ENCODE measurements at regions not wholly inside any gene's neighbourhood (a gene's known extent, or its start where the extent isn't known, plus 50 kb on each side); places are given as distances from the start of the nearest gene placed in this dataset.
A peak's percentile ranks its signal among the peaks of the same experiment; 100 is the strongest.

DNA sequence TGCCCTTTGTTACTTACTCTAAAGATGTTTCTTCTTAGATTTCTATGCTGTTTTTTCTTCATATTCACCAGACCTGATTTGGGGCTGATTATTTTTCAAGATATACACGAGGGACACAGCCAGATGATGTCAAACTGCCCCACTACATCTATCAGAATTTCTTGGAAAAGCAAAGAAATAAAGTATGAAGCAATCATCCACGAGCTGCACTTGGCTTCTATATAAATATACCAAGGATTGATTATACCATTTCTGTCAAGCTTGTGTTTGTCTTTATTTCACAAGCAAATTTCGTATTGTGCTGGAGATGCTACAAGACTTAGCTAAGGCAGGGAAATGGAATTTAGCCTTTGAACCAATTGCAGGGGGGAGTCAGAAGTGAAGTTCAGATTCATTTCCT is 715.1 kb upstream of the NR2F2 start:
- H2AFZ ChIP-seq (ENCODE audit: low read length): no peak overlapping the region
- no peak overlapping the region for H3K9ac ChIP-seq (ENCODE audit: insufficient read depth, low read length)
- no peaks in the 10 kb centered on the region for H3K4me1 ChIP-seq (ENCODE audit: control insufficient read depth, extremely low read depth, insufficient read depth, low read length)
- no peak overlapping the region for H3K27ac ChIP-seq (ENCODE audit: insufficient read depth, low read length)
- H3K36me3 ChIP-seq (ENCODE audit: control insufficient read depth, insufficient read depth, low read length): no peaks in the 10 kb centered on the region
- no peaks in the 10 kb centered on the region for H3K27me3 ChIP-seq (ENCODE audit: control insufficient read depth, insufficient read depth, low read length)
- H3K4me2 ChIP-seq (ENCODE audit: extremely low read depth, insufficient read depth, low read length): no peak overlapping the region
- no peak overlapping the region for H3K4me3 ChIP-seq (replicated peaks in 1 of 4; ENCODE audit: control extremely low read depth in 1 of 4, insufficient read depth in 1 of 4, low read depth in 3 of 4, low read length in 4 of 4)
- no peaks in the 10 kb centered on the region for H4K20me1 ChIP-seq (ENCODE audit: control insufficient read depth, extremely low read depth, insufficient read depth, low read length)
- H3K9me3 ChIP-seq (ENCODE audit: control insufficient read depth, insufficient read depth, low read depth, low read length): no peaks in the 10 kb centered on the region
- H3K79me2 ChIP-seq (ENCODE audit: control insufficient read depth, insufficient read depth, low read length): no peaks in the 10 kb centered on the region
- TF ChIP-seq, protein P1, sequence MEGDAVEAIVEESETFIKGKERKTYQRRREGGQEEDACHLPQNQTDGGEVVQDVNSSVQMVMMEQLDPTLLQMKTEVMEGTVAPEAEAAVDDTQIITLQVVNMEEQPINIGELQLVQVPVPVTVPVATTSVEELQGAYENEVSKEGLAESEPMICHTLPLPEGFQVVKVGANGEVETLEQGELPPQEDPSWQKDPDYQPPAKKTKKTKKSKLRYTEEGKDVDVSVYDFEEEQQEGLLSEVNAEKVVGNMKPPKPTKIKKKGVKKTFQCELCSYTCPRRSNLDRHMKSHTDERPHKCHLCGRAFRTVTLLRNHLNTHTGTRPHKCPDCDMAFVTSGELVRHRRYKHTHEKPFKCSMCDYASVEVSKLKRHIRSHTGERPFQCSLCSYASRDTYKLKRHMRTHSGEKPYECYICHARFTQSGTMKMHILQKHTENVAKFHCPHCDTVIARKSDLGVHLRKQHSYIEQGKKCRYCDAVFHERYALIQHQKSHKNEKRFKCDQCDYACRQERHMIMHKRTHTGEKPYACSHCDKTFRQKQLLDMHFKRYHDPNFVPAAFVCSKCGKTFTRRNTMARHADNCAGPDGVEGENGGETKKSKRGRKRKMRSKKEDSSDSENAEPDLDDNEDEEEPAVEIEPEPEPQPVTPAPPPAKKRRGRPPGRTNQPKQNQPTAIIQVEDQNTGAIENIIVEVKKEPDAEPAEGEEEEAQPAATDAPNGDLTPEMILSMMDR (conservative IDR thresholded peaks at IDR 0.05 in 1 of 2, IDR thresholded peaks at IDR 0.05 in 1 of 2; ENCODE audit: low read depth in 1 of 2, low read length in 2 of 2): no peak
- TF ChIP-seq EZH2 (IDR thresholded peaks at IDR 0.05; ENCODE audit: low read length, missing control alignments): no peak
- DNase-seq (ENCODE audit: low read depth in 2 of 2): peak in 1 of 2 donors; percentile 83

DNA sequence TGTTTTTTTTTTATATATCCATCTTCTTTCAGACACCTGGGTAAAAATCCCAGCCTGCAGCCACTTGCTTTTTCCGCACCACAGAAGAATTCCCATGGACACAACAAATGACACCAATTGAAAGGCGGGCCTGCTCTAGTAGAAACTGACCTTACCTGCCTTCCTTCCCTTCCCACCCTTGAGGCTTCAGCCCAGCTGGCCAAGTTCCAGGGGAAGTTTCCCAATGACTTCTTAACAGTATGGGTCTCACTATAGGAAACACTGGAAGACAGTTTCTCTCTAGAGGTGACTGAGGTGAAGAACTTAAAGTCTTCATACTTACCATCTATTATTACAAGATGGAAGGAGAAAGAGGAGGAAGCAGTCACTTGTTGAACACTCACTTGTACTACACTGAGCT is 714.2 kb upstream of the NR2F2 start:
- Histone ChIP-seq H3K4me2 (ENCODE audit: extremely low read depth, insufficient read depth, low read length) (no peak overlapping the region), H3K4me3 (replicated peaks in 1 of 4; ENCODE audit: control extremely low read depth in 1 of 4, insufficient read depth in 1 of 4, low read depth in 3 of 4, low read length in 4 of 4) (no peak overlapping the region), H3K4me1 (ENCODE audit: control insufficient read depth, extremely low read depth, insufficient read depth, low read length) (no peaks in the 10 kb centered on the region), H3K27me3 (ENCODE audit: control insufficient read depth, insufficient read depth, low read length) (no peaks in the 10 kb centered on the region), H4K20me1 (ENCODE audit: control insufficient read depth, extremely low read depth, insufficient read depth, low read length) (no peaks in the 10 kb centered on the region), H3K27ac (ENCODE audit: insufficient read depth, low read length) (no peak overlapping the region), H2AFZ (ENCODE audit: low read length) (no peak overlapping the region), H3K9ac (ENCODE audit: insufficient read depth, low read length) (no peak overlapping the region), H3K36me3 (ENCODE audit: control insufficient read depth, insufficient read depth, low read length) (no peaks in the 10 kb centered on the region), H3K79me2 (ENCODE audit: control insufficient read depth, insufficient read depth, low read length) (no peaks in the 10 kb centered on the region), H3K9me3 (ENCODE audit: control insufficient read depth, insufficient read depth, low read depth, low read length) (no peaks in the 10 kb centered on the region)
- DNase-seq (ENCODE audit: low read depth in 2 of 2): no peak
- TF ChIP-seq EZH2 (IDR thresholded peaks at IDR 0.05; ENCODE audit: low read length, missing control alignments): no peak
- TF ChIP-seq, protein P1 (conservative IDR thresholded peaks at IDR 0.05 in 1 of 2, IDR thresholded peaks at IDR 0.05 in 1 of 2; ENCODE audit: low read depth in 1 of 2, low read length in 2 of 2): no peak

DNA sequence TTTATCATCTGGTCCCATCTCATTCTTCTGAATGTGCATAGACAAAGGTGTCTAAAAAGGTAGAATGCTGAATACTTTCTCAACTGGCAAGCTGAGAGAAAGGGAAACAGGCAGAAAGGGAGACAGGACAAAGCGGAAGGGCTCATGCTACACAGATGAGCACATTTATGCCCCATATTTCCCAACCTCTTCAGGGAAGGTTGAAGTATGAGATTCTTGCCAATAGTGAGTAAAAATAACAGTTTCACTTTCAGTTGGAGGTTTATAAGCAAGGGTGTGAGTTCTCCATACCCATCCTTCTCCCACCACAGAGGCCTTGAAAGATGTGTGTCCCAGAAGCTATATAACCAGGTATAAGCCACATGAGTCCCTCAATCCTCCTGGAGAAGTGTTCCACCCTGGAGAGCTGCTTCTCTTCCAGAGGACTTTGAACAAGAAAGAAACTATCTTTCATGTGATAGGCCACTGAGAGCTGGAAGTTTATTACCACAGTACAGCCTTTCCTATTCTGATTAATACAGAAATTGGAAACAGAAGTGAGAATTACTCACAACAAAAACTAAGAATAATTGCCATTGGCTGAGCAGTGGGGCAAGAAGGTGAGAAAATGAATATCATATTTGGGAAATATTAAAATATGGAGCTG is 709.4 kb upstream of the NR2F2 start:
- Histone ChIP-seq H3K36me3 (ENCODE audit: control insufficient read depth, insufficient read depth, low read length) (no peaks in the 10 kb centered on the region), H2AFZ (ENCODE audit: low read length) (peak overlapping the region; percentile 72), H3K4me1 (ENCODE audit: control insufficient read depth, extremely low read depth, insufficient read depth, low read length) (no peaks in the 10 kb centered on the region), H3K9me3 (ENCODE audit: control insufficient read depth, insufficient read depth, low read depth, low read length) (no peaks in the 10 kb centered on the region), H3K27me3 (ENCODE audit: control insufficient read depth, insufficient read depth, low read length) (no peaks in the 10 kb centered on the region), H3K4me2 (ENCODE audit: extremely low read depth, insufficient read depth, low read length) (peak overlapping the region; percentile 38), H4K20me1 (ENCODE audit: control insufficient read depth, extremely low read depth, insufficient read depth, low read length) (no peaks in the 10 kb centered on the region), H3K27ac (ENCODE audit: insufficient read depth, low read length) (no peak overlapping the region), H3K9ac (ENCODE audit: insufficient read depth, low read length) (no peak overlapping the region), H3K4me3 (replicated peaks in 1 of 4; ENCODE audit: control extremely low read depth in 1 of 4, insufficient read depth in 1 of 4, low read depth in 3 of 4, low read length in 4 of 4) (no peak overlapping the region), H3K79me2 (ENCODE audit: control insufficient read depth, insufficient read depth, low read length) (no peaks in the 10 kb centered on the region)
- DNase-seq (ENCODE audit: low read depth in 2 of 2): peak; percentile 10 to 78
- no peak for TF ChIP-seq EZH2 (IDR thresholded peaks at IDR 0.05; ENCODE audit: low read length, missing control alignments)
- TF ChIP-seq, protein P1 (conservative IDR thresholded peaks at IDR 0.05 in 1 of 2, IDR thresholded peaks at IDR 0.05 in 1 of 2; ENCODE audit: low read depth in 1 of 2, low read length in 2 of 2): no peak

All from fibroblast of lung (primary cell).